ENCODE measurements at regions not wholly inside any gene's neighbourhood (a gene's known extent, or its start where the extent isn't known, plus 50 kb on each side); places are given as distances from the start of the nearest gene placed in this dataset.

DNA sequence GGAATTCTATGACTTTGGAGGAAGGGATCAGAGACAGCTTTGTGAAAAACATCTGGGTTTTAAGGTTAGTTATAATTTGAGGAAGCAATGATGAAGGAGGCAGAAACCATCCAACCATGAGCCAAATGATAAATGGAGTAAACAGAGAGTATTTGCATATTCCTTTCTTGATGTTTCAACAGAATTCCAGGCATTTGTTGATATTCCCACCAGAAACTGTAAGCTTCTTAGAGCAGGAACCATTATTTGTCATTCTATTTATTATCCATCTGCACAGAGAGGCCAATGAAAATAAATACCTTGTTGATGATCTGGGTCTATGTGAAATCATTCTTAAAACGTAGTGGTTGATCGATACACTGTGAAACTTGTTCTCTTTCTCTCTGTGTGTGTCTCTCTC lies 715.3 kb downstream of the INHBA start:
- TF ChIP-seq, protein P1, sequence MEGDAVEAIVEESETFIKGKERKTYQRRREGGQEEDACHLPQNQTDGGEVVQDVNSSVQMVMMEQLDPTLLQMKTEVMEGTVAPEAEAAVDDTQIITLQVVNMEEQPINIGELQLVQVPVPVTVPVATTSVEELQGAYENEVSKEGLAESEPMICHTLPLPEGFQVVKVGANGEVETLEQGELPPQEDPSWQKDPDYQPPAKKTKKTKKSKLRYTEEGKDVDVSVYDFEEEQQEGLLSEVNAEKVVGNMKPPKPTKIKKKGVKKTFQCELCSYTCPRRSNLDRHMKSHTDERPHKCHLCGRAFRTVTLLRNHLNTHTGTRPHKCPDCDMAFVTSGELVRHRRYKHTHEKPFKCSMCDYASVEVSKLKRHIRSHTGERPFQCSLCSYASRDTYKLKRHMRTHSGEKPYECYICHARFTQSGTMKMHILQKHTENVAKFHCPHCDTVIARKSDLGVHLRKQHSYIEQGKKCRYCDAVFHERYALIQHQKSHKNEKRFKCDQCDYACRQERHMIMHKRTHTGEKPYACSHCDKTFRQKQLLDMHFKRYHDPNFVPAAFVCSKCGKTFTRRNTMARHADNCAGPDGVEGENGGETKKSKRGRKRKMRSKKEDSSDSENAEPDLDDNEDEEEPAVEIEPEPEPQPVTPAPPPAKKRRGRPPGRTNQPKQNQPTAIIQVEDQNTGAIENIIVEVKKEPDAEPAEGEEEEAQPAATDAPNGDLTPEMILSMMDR (IDR thresholded peaks at IDR 0.05) = no peak
- no peak for TF ChIP-seq POLR2A (IDR thresholded peaks at IDR 0.05)
